HL-60 (cell line): ENCODE measurements at regions not wholly inside any gene's neighbourhood (a gene's known extent, or its start where the extent isn't known, plus 50 kb on each side); places are given as distances from the start of the nearest gene placed in this dataset.

Experiments
- GABPA ChIP-seq: IDR thresholded peaks from 2 replicates; pipeline ENCODE4 v1.6.1; 2012; ENCODE audit warnings: low read depth
- TF ChIP-seq, protein P1 (sequence below): IDR thresholded peaks from one replicate; pipeline ENCODE4 v1.5.1; 2011; ENCODE audit warnings: low read length, control low read depth, inconsistent platforms; ENCODE audit not compliant: insufficient read depth
- TF ChIP-seq, protein P2 (sequence below): IDR thresholded peaks from 2 replicates; pipeline ENCODE4 v1.6.1; 2012; ENCODE audit warnings: low read depth; ENCODE audit not compliant: insufficient replicate concordance

DNA sequence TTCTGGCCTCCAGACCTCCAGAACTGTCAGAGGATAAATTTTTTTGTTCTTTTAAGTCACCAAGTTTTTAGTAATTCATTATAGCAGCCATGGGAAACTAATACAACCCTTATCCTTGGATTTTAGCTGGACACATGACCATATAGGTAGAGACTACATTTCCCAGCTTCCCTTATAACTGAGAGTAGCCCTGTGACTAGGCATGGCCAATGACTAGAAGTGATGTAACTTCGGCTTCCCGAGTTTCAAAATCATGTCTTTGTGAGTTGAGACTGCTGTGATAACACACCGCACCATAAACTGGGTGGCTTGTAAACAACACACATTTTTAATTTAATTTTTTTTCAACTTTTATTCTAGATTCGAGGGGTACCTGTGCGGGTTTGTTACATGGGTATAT lies 134.0 kb upstream of the SERTAD2 start:
- TF ChIP-seq, protein P1, sequence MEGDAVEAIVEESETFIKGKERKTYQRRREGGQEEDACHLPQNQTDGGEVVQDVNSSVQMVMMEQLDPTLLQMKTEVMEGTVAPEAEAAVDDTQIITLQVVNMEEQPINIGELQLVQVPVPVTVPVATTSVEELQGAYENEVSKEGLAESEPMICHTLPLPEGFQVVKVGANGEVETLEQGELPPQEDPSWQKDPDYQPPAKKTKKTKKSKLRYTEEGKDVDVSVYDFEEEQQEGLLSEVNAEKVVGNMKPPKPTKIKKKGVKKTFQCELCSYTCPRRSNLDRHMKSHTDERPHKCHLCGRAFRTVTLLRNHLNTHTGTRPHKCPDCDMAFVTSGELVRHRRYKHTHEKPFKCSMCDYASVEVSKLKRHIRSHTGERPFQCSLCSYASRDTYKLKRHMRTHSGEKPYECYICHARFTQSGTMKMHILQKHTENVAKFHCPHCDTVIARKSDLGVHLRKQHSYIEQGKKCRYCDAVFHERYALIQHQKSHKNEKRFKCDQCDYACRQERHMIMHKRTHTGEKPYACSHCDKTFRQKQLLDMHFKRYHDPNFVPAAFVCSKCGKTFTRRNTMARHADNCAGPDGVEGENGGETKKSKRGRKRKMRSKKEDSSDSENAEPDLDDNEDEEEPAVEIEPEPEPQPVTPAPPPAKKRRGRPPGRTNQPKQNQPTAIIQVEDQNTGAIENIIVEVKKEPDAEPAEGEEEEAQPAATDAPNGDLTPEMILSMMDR: no peak
- no peak for TF ChIP-seq GABPA
- TF ChIP-seq, protein P2, sequence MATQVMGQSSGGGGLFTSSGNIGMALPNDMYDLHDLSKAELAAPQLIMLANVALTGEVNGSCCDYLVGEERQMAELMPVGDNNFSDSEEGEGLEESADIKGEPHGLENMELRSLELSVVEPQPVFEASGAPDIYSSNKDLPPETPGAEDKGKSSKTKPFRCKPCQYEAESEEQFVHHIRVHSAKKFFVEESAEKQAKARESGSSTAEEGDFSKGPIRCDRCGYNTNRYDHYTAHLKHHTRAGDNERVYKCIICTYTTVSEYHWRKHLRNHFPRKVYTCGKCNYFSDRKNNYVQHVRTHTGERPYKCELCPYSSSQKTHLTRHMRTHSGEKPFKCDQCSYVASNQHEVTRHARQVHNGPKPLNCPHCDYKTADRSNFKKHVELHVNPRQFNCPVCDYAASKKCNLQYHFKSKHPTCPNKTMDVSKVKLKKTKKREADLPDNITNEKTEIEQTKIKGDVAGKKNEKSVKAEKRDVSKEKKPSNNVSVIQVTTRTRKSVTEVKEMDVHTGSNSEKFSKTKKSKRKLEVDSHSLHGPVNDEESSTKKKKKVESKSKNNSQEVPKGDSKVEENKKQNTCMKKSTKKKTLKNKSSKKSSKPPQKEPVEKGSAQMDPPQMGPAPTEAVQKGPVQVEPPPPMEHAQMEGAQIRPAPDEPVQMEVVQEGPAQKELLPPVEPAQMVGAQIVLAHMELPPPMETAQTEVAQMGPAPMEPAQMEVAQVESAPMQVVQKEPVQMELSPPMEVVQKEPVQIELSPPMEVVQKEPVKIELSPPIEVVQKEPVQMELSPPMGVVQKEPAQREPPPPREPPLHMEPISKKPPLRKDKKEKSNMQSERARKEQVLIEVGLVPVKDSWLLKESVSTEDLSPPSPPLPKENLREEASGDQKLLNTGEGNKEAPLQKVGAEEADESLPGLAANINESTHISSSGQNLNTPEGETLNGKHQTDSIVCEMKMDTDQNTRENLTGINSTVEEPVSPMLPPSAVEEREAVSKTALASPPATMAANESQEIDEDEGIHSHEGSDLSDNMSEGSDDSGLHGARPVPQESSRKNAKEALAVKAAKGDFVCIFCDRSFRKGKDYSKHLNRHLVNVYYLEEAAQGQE: no peak
